ENCODE measurements at regions not wholly inside any gene's neighbourhood (a gene's known extent, or its start where the extent isn't known, plus 50 kb on each side); places are given as distances from the start of the nearest gene placed in this dataset.

GRCh38 chr3:130276203-130276803 is 69.2 kb upstream of the COL6A5 start:
- Histone ChIP-seq H3K4me3 (ENCODE audit: low read depth, low read length) (no peak overlapping the region), H3K27me3 (replicated peaks) (no peaks in the 10 kb centered on the region), H3K36me3 (replicated peaks) (no peaks in the 10 kb centered on the region), H3K27ac (no peak overlapping the region)
- DNase-seq: peak; percentile 59
- TF ChIP-seq CTCF (IDR thresholded peaks at IDR 0.05; ENCODE audit: low read depth, low read length, missing control alignments): peak; percentile 88
- in situ Hi-C loops (cut with HindIII; ENCODE audit: low pct_ligation_motif_present, low sequenced_read_pairs): no loop called here

GRCh38 chr3:130288670-130289069 is 56.8 kb upstream of the COL6A5 start:
- no peaks in the 10 kb centered on the region for H3K27me3 ChIP-seq (replicated peaks)
- H3K27ac ChIP-seq: no peak overlapping the region
- H3K4me3 ChIP-seq (ENCODE audit: low read depth, low read length): no peak overlapping the region
- H3K36me3 ChIP-seq (replicated peaks): no peaks in the 10 kb centered on the region
- in situ Hi-C loops (cut with HindIII; ENCODE audit: low pct_ligation_motif_present, low sequenced_read_pairs): no loop called here
- DNase-seq: no peak
- TF ChIP-seq CTCF (IDR thresholded peaks at IDR 0.05; ENCODE audit: low read depth, low read length, missing control alignments): no peak

- in situ Hi-C loops (cut with HindIII; ENCODE audit: low pct_ligation_motif_present, low sequenced_read_pairs): no loop called here
- H3K36me3 ChIP-seq (replicated peaks): no peaks in the 10 kb centered on the region
- no peak for DNase-seq
- H3K27me3 ChIP-seq (replicated peaks): no peaks in the 10 kb centered on the region
- H3K4me3 ChIP-seq (ENCODE audit: low read depth, low read length): no peak overlapping the region
- H3K27ac ChIP-seq: no peak overlapping the region
- TF ChIP-seq CTCF (IDR thresholded peaks at IDR 0.05; ENCODE audit: low read depth, low read length, missing control alignments): no peak
Observed at GRCh38 chr3:130291148-130291547, 54.3 kb upstream of the COL6A5 start.

GRCh38 chr3:130293247-130293646 is 52.2 kb upstream of the COL6A5 start:
- Histone ChIP-seq H3K27me3 (replicated peaks) (no peaks in the 10 kb centered on the region), H3K4me3 (ENCODE audit: low read depth, low read length) (no peak overlapping the region), H3K36me3 (replicated peaks) (no peaks in the 10 kb centered on the region), H3K27ac (no peak overlapping the region)
- no peak for DNase-seq
- in situ Hi-C loops (cut with HindIII; ENCODE audit: low pct_ligation_motif_present, low sequenced_read_pairs): no loop called here
- no peak for TF ChIP-seq CTCF (IDR thresholded peaks at IDR 0.05; ENCODE audit: low read depth, low read length, missing control alignments)

All from brain microvascular endothelial cell (primary cell).